ENCODE measurements at regions not wholly inside any gene's neighbourhood (a gene's known extent, or its start where the extent isn't known, plus 50 kb on each side); places are given as distances from the start of the nearest gene placed in this dataset.
A peak's percentile ranks its signal among the peaks of the same experiment; 100 is the strongest.
"Not testable (repeated sequence)": the region's sequence is repeated elsewhere in the genome, so short reads cannot be mapped to it uniquely, and the experiment has no call there.

DNA sequence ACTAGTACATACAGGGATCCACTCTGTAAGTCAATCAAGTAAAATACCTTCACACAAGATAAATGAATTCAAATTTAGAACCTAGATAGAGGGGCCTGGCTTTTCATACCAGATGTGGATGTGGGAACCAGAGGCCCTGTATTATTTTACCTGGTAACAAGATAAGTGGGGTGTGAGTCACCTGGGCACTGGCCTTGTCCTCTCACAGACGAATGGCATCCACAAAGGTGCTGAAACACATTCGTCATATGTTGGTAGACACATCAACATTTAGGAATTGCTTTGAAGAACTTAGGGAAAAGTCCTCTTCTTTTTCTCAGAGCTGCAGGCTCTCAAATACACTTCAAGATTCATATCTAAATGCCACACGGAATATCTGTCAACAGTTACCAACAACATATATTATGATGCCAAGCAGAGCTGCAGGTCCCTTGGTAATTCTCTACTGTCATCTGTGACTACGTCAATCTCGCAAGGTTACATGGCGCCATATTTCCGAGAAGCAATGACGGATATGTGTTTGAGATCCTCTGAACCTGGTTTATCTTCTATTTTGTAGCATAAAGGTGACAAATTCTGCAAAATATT is 618.6 kb downstream of the EPM2A start:
- no peak for DNase-seq (ENCODE audit: low spot score)

DNA sequence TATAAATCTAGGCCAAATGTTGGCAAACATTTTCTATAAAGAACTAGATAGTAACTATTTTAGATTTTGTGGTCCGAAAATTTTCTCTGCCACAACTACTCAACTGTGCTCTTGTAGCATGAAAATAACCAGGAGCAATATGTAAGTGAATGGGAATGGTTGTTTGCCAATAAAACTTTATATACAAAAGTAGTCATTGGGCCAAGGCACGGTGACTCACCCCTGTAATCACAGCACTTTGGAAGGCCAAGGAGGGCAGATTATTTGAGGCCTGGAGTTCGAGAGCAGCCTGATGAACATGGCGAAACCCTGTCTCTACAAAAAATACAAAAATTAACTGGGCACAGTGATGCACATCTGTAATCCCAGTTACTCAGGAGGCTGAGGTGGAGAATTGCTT is 617.1 kb downstream of the EPM2A start:
- no peak for DNase-seq (ENCODE audit: low spot score)

DNA sequence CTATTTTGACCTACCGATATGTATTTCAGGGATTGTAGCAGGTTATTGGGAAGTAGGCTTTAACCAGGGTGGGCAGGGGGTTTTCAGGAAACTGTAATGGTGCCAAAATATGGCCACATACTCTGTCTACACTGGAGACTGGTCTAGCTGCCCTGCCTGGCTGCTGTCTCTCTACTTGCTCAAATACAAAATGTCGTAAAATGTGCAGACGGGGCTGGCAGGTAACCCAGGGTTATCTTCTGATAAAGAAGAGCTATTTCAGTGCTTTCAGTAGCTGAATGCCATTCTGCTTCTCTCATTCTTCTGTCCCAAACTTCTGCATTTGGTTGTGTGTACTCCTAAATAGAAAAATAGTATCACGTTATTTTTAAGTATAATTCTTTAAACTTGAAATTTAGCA is 616.2 kb downstream of the EPM2A start:
- DNase-seq (ENCODE audit: low spot score): peak; percentile 33

DNA sequence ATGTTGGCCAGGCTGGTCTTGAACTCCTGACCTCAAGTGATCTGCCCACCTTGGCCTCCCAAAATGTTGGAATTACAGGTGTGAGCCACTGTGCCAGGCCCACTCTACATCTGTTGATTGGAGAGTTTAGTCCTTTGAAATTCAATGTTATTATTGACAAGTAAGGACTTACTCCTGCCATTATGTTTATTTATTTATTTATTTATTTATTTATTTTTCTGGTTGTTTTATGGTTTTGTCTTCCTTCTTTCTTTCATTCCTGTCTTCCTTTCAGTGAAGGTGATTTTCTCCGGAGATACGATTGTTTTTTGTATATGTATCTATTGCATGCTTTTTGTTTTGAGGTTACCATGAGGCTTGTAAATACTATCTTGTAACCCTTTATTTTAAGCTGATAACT is 602.6 kb downstream of the EPM2A start:
- DNase-seq (ENCODE audit: low spot score): no peak

DNA sequence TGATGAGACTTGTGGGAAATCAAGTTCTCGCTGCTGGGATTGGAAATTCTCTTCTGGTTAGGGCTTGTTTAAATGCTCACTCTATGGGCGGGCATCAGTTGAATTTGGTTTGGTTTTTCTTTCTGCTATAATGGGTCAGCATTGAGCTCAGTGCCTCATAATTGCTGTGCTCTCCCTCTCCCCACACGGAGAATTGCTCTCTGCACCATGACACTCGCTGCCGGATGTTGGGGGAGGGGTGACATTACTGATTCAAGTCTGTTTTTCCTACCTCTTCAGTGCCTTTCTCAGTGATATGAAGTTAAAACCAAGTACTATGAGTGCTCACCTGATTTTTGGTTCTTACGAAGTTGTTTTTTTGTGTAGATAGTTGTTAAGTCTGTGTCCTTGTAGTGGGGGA is 599.6 kb downstream of the EPM2A start:
- DNase-seq (ENCODE audit: low spot score): no peak

DNA sequence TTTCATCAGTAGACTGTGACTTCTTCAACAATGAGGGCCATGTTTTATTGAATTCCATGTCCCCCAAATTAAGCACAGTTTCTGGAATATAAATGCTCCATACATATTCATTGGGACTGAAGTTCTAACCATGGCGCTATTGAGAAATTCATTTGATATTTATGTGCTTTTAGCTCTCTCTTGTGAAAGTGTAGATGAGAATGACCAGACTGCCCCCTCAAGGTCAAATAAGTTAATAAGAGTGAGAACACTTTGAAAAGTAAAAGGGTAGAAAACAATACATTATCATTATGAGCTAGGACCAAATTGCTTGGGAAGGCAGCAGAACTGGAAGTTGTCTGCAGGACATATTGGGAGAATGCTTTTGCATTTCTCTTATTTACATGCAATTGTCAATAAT is 597.9 kb downstream of the EPM2A start:
- DNase-seq (ENCODE audit: low spot score): no peak

DNA sequence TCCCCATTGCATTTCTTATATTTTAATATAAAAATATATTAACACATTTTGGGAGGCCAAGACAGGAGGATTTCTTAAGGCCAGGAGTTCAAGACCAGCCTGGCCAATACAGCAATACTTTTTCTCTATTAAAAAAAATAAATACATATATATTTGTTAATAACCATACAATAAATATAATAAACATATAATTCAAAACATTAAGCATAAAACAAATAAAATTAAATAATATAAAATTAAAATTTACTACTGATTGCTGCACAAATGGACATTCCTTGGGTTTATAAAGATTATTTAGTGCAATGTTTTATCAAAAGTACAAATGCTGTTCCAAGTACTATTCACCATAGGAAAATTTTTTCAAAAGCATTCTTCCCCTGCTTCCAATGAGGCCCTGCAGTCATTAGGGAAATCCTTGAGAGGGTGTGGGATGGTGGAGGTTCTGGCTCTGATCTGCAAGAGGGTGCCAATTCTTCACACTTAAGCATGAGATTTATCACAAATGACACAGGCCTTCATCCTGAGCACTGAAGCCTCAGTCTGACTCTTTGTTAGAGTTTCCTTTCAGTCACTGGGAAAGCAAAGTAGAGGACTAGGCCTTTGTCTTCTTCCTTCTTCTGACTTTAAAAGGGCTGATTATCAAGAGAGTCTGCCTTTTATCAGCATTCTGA is 596.7 kb downstream of the EPM2A start:
- no peak for DNase-seq (ENCODE audit: low spot score)

DNA sequence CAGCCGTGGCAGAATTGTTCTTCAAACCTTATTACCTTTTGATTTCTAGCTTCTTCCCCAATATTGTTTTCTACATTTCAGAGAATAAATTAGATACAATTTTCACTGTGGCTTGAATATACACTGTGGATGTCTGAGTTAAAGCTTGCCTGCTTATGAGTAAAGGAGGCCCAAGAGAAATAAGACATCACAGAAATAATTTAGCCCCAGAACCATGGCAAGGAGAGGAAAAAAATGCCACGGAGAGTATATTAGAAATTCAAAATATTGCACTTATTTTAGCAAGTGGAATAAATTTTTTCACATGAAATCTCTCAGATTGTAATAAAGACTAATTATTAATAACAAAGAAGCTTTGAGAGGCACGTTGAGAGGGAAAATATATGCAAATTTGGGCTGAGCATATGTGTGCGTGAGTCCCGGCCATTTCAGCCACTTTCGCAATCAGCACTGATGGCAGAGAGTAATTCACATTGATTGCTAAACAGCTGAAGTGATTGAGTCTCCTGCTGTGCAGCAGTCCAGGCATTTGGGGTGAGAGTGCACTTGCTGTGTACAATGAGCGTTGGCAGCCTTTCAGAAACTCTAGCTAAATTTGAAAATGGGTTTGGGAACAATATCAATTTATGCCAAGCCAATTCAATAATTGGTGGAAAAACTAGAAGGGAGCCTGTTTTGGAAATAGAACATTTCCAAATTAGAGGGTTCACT is 596.0 kb downstream of the EPM2A start:
- peak; percentile 44 for DNase-seq (ENCODE audit: low spot score)

DNA sequence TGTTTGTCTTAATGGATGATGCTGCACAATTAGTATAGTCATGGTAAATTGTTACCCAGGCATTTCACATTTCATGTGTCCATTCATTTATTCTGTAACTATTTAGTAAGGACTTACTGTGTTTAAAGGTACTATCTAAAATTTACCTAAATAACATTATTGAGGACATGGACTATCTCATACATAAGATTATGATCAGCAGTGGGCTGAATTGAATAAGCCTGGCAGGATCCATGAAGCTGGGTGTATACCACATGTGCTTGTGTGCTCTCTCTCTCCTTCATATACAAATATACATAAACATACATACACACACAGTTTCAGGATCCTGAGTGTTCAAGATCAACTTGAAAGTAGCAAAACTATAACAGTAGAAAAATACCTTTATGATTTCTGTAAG is 595.4 kb downstream of the EPM2A start:
- no peak for DNase-seq (ENCODE audit: low spot score)

DNA sequence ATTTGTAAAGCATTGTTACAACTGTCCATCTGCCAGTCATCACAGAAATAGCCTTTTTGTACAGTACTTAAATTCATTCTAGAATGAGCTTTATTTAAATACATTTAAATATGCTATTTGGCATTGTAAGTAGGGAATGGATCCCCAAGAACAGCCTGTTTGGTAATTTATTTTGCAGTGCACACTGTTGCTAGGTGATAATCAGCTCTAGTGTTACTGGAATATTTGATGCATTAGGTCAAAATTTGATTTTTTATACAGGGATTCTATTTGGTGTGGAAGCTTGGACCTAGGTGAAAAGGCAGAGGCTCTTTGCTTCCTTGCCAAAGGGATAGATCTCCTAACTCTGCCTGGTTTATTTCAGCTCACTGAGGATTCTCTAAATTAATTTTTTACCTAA is 593.7 kb downstream of the EPM2A start:
- DNase-seq (ENCODE audit: low spot score): no peak

DNA sequence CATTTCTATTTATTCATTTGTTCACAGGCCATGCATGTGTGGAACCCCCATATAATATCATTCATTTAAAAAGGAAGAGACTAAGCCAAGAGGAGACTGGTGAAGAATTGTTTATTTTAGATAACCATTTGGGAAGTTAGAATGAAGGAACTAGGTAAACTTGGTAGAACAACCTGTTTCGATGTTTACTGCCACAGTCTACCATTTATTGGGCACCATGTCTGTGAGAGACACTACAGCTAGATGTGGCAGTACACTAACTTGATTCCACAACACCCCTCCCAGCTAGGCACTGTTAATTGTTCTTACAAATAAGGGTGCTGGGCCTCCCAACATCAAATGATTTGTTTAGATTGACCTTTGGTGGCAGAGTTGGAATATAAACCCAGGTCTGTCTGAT is 592.4 kb downstream of the EPM2A start:
- no peak for DNase-seq (ENCODE audit: low spot score)

DNA sequence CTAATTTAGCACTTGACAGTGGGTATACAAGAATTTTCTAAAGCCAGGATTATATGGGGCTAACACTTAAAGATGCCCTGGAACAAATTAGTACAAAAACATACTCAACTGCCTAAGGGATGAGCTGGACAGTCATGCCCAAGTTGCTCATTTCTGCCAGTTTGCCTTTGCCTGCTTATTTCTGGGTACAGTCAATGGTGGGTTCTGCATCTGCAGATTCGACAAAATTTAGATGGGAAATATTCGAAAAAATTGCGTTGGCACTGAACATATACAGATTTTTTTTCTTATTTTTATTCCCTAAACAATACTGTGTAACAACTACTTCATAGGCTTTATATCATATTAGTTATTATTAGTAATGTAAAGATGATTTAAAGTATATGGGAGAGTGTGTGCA is 591.9 kb downstream of the EPM2A start:
- no peak for DNase-seq (ENCODE audit: low spot score)

DNA sequence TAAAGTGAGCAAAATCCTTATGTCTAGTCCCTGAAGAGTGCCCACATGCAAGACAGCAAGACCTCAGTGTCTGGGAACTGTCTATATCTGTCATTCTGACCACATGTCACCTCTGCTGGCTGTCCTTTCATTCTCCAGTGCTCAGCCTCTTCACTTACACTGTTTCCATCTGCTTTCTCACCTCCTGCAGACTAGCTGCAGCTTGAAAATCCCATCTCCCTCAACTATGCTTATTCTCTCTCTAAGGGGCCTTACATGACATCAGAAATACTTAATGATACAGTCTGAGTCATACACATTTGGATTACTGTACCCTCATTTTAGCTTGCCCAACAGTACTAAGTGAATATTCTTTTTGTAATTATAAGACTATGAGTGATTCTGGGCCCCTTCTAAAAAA is 587.8 kb downstream of the EPM2A start:
- no peak for DNase-seq (ENCODE audit: low spot score)

DNA sequence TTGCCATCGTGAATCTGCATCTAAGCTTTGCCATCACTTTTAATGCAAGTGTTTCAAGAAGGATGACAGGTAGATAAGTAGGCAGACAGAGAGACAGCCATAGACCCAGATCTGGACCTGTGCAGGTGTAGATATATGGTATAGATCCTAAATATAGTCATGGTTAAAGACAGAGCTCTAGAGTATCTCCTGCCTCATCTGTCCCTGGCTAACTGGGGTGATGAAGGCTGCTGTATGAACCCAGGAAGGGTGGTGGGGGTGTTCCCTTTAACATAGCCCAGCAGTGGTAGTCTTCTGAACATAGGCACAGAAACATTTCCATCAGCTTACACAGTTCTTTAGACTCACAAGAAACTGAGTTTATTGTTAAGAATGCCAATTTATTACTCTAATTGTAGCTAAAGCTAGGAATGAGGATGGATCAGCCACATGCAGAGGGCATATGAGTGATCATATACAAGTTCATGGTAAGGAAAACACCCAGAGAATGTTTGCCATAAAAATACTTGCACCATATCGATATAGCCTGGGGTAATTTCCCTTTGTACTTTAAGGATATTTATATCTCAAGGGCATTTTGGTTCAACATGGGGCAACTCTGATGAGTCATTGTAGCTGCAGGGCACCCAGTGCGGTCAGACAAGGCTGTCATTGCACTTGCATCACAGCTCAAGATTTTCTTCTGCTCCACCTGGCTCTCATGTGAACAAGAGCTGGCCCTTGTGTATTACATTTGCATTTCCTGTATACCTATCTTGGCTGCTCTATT is 587.2 kb downstream of the EPM2A start:
- DNase-seq (ENCODE audit: low spot score): peak; percentile 7

DNA sequence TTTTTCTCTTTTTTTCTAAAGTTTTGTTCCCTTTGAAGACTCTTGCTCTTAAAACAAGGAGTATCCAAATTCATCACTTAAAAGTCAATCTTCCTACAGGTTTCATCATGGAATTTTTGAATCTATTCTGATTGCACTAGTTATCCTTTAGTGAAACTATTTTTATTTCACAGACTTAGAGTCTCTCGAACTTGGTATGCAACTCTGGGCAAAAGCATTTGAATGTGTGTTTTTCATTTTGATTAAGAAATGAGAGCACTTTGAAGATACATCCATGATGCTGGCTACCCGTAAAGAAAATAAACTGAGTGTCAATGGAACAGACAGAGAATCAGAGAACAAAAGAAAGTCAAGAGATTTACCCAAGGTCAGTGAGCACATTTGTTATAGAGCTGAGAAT is 586.5 kb downstream of the EPM2A start:
- no peak for DNase-seq (ENCODE audit: low spot score)

DNA sequence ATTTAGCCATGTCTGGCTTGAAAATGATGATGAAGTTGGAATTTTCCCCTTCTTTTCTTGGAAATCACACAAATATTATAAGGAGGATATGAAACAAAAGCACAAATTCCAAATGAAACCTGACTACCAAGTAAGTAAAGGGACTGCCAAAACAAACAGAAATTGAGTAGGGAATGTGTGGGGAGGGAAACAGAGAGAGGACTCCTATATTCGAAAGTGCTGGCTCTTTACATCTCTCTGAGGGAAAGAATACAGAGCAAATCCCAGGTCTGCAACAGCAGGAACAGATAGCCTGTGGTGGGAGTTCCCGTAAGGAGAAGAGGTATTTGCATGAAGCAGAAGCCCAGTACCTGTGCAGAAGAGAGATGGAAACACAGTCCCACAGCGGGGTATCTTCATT is 583.7 kb downstream of the EPM2A start:
- DNase-seq (ENCODE audit: low spot score): no peak

DNA sequence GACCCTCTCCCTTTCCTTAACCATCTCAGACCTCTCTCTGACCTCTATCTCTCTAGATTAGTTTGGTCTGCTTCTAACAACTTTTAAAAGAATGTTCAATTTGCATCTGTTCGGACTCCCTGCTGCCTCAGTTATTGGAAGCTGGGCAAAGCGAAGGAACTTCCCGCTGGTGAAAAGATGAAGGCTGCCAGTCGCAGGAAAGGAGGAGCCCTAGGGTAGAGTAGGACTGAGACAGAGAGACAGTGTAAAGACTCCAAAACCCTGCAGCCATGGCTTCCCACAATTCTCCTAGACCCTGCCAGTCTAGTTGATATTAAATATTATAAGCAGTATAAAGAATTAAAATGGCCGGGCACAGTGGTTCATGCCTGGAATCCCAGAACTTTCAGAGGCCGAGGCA is 581.8 kb downstream of the EPM2A start:
- no peak for DNase-seq (ENCODE audit: low spot score)

DNA sequence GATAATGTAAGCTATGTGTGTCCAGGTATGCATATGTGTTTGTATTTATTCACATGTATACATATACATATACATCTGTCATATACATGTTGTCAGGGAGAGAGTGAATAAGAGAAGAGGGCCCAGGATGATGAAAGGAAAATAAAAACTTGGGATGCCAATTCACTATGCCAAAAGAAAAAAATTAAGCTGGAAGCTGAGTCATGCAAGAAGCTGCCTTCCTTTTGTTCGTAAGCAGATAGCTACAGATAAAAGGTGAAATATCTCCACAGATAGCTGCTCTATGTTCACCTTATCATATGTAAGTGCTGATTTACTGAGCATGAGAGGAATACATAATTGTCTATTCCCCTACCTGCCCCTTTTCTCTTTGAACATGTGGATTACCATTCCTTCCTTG is 579.9 kb downstream of the EPM2A start:
- DNase-seq (ENCODE audit: low spot score): no peak

DNA sequence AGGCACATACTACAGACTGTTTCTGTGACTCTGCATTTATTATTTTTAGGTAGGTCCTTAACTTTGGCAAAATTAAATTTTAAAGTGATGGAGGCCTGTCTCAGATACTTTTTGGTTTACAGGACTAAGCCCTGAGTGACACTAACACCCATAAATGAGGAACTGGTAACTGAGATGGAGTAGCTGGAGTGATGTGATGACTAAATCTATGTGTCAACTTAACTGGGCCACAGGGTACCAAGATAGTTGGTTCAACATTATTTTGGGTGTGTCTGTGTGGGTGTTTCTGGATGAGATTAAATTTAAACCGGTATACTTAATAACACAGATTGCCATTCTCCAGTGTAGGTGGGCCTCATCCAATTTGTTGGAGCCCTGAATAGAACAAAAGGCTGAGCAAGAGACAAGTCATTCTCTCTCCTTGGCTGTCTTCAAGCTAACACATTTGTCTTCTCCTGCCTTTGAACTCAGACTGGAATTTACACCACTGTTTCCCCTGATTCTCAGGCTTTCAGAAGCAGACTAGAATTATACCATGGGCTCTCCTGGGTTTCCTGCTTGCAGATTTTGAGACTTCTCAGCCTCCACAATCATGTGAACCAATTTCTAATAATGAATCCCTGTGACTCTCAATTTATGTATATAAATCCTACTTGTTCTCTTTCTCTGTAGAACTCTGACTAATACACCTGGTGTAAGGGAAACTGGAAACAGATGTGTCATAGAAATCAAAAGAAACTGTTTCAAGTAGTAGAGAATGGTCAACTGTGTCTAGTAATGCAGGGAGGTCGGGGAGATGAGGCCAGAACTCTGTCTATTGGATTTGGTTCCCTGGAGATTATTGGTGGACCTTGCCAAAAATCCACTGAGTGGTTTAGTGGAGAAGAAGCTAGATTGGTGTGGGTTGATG is 579.2 kb downstream of the EPM2A start:
- DNase-seq (ENCODE audit: low spot score): no peak

DNA sequence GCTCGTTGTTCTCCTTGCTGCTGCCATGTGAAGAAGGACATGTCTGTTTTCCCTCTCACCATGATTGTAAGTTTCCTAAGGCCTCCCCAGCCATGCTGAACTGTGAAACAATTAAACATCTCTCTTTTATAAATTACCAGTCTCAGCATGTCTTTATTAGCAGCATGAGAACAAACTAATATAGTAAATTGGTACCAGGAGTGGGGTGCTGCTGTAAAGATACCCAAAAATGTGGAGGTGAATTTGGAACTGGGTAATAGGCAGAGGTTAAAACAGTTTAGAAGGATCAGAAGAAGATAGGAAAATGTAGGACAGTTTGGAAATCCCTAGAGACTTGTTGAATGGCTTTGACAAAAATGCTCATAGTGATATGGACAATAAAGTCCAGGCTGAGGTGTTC is 576.7 kb downstream of the EPM2A start:
- DNase-seq (ENCODE audit: low spot score): not testable (repeated sequence)

DNA sequence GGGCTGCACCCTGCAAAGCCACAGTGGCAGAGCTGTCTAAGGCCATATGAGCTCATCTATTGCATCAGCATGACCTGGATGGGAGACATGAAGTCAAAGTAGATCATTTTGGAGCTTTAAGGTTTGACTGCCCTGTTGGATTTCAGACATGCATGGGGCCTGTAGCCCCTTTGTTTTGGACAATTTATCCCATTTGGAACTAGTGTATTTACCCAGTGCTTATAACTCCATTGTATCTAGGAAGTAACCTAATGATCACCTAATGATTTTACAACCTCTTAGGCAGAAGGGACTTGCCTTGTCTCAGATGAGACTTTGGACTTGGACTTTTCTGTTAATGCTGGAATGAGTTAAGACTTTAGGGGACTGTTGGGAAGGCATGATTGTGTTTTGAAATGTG is 575.4 kb downstream of the EPM2A start:
- no peak for DNase-seq (ENCODE audit: low spot score)

DNA sequence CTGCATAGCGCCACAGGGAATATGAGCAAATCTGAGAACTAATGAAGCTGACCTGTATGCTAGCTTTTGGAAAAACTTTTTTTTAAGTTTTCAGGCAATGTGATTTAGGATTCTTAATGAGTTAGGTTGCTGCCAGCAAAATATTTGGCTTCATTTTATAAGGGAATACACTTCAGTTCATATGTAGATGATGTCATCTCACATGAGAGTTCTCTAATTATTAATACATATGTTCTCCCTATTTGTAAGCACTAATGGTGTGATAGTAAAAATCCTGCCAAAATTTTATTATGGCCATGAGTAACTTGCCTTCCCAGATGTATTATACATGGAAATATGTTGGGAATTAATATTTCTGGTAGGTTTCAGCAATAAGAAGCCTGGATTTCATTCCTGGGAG is 573.8 kb downstream of the EPM2A start:
- no peak for DNase-seq (ENCODE audit: low spot score)

All from HuH-7 (cell line).